SK-N-SH (cell line): ENCODE measurements at regions not wholly inside any gene's neighbourhood (a gene's known extent, or its start where the extent isn't known, plus 50 kb on each side); places are given as distances from the start of the nearest gene placed in this dataset.

Source experiments
- EZH2phosphoT487 ChIP-seq: fragments of 200-600 bp; sonication (generic); IDR thresholded peaks from 2 replicates; pipeline ENCODE4 v1.6.1; 2017; ENCODE audit warnings: low read depth, mixed run types, mild to moderate bottlenecking, antibody characterized with exemption, moderate library complexity, borderline replicate concordance
- FOXM1 ChIP-seq: IDR thresholded peaks from 2 replicates; pipeline ENCODE4 v1.4.0; 2012; ENCODE audit warnings: low read depth, mild to moderate bottlenecking
- TF ChIP-seq, protein P1 (sequence below): IDR thresholded peaks from 2 replicates; pipeline ENCODE4; 2012
- TF ChIP-seq, protein P2 (sequence below): fragments of 200-600 bp; sonication (generic); IDR thresholded peaks from 2 replicates; pipeline ENCODE4 v1.6.1; 2017; ENCODE audit warnings: antibody characterized with exemption, mild to moderate bottlenecking, moderate library complexity
- TF ChIP-seq, protein P3 (sequence below): IDR thresholded peaks from 2 replicates; pipeline ENCODE4 v1.4.0; 2012; ENCODE audit warnings: low read depth

GRCh38 chr2:26530696-26531095 is 52.8 kb upstream of the OTOF start:
- TF ChIP-seq, protein P1, sequence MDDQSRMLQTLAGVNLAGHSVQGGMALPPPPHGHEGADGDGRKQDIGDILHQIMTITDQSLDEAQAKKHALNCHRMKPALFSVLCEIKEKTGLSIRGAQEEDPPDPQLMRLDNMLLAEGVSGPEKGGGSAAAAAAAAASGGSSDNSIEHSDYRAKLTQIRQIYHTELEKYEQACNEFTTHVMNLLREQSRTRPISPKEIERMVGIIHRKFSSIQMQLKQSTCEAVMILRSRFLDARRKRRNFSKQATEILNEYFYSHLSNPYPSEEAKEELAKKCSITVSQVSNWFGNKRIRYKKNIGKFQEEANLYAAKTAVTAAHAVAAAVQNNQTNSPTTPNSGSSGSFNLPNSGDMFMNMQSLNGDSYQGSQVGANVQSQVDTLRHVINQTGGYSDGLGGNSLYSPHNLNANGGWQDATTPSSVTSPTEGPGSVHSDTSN = no peak
- TF ChIP-seq, protein P2, sequence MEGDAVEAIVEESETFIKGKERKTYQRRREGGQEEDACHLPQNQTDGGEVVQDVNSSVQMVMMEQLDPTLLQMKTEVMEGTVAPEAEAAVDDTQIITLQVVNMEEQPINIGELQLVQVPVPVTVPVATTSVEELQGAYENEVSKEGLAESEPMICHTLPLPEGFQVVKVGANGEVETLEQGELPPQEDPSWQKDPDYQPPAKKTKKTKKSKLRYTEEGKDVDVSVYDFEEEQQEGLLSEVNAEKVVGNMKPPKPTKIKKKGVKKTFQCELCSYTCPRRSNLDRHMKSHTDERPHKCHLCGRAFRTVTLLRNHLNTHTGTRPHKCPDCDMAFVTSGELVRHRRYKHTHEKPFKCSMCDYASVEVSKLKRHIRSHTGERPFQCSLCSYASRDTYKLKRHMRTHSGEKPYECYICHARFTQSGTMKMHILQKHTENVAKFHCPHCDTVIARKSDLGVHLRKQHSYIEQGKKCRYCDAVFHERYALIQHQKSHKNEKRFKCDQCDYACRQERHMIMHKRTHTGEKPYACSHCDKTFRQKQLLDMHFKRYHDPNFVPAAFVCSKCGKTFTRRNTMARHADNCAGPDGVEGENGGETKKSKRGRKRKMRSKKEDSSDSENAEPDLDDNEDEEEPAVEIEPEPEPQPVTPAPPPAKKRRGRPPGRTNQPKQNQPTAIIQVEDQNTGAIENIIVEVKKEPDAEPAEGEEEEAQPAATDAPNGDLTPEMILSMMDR = peak; percentile 33; the same call in 1 of the 2 replicates
- TF ChIP-seq, protein P3, sequence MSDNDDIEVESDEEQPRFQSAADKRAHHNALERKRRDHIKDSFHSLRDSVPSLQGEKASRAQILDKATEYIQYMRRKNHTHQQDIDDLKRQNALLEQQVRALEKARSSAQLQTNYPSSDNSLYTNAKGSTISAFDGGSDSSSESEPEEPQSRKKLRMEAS = no peak
- no peak for TF ChIP-seq EZH2phosphoT487
- TF ChIP-seq FOXM1 = no peak
